ENCODE measurements at regions not wholly inside any gene's neighbourhood (a gene's known extent, or its start where the extent isn't known, plus 50 kb on each side); places are given as distances from the start of the nearest gene placed in this dataset.

DNA sequence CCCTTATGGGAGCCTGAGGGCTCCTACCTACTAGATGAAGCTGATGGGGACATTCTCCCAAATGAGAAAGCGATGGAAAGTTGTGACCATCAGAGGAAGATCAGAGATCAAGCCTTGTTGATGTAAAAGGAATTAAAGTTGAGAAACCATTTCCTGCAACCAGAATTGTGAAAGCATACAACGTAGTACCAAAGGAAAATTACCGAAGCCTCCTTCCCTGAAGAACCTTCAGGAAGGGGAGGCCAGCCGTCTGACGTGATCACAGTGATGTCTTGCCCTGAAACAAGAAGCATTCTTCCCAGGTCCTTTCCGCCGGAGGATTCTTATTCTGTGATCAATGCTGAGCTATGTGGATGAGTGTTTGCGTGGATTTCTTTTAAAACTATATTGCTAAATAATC lies 211.6 kb upstream of the TNP1 start:
- peaks cover 12% of the 10 kb centered on the region for H3K4me1 Mint-ChIP-seq (ENCODE audit: low read depth, unreplicated experiment)
- H3K9me3 Mint-ChIP-seq (ENCODE audit: unreplicated experiment): peaks cover 4% of the 10 kb centered on the region
- TF ChIP-seq CTCF (IDR thresholded peaks at IDR 0.05; ENCODE audit: partially characterized antibody, unreplicated experiment): no peak
- no peak for DNase-seq
- no peaks in the 10 kb centered on the region for H3K27me3 Mint-ChIP-seq (ENCODE audit: unreplicated experiment)
- no peak overlapping the region for H3K4me3 Mint-ChIP-seq (ENCODE audit: unreplicated experiment)
- no peak overlapping the region for H3K27ac Mint-ChIP-seq (ENCODE audit: unreplicated experiment)
- H3K36me3 Mint-ChIP-seq (ENCODE audit: unreplicated experiment): no peaks in the 10 kb centered on the region

DNA sequence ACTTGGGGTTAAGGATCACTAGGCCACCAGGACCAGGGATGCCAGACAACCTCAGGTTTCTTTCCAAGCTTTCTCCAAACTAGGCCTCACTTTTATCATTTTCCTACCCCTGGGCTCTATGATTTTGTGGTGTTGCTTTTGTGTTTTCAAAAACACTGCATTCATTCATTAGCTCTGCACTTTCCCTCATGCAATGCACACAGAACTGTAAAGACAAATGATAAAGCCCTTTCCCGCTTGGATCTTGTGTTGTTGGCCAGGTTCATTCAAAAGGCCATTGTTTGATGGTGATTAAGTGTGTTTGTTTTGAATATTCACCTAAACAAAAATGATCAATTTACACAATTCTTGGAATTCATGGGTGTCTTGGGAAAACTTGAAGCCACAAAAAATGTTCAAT lies 210.7 kb upstream of the TNP1 start:
- no peaks in the 10 kb centered on the region for H3K27me3 Mint-ChIP-seq (ENCODE audit: unreplicated experiment)
- TF ChIP-seq CTCF (IDR thresholded peaks at IDR 0.05; ENCODE audit: partially characterized antibody, unreplicated experiment): no peak
- peaks cover 7% of the 10 kb centered on the region for H3K4me1 Mint-ChIP-seq (ENCODE audit: low read depth, unreplicated experiment)
- H3K4me3 Mint-ChIP-seq (ENCODE audit: unreplicated experiment): no peak overlapping the region
- no peak overlapping the region for H3K27ac Mint-ChIP-seq (ENCODE audit: unreplicated experiment)
- no peaks in the 10 kb centered on the region for H3K36me3 Mint-ChIP-seq (ENCODE audit: unreplicated experiment)
- peaks cover 3% of the 10 kb centered on the region for H3K9me3 Mint-ChIP-seq (ENCODE audit: unreplicated experiment)
- no peak for DNase-seq

DNA sequence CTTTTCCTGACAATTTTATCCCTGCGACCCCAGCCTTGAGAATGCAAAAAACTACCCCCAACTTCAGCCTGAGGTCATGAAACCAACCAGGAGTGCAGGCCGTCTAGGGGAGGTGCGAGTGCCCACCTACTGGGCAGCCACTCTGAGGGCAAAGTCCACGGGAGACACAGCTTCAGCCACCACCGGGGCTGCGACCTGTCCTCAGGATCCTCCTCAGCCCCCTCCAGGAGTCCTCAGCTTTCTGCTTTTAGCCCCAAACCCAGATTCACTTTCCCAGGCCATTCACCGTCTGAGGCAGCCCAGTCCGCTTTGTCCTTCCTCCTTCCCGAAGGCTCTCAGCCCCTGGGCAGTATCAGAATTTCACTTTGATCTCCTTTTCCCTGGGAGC lies 210.2 kb upstream of the TNP1 start:
- H3K27ac Mint-ChIP-seq (ENCODE audit: unreplicated experiment): no peak overlapping the region
- TF ChIP-seq CTCF (IDR thresholded peaks at IDR 0.05; ENCODE audit: partially characterized antibody, unreplicated experiment): no peak
- no peaks in the 10 kb centered on the region for H3K27me3 Mint-ChIP-seq (ENCODE audit: unreplicated experiment)
- no peak overlapping the region for H3K4me3 Mint-ChIP-seq (ENCODE audit: unreplicated experiment)
- H3K36me3 Mint-ChIP-seq (ENCODE audit: unreplicated experiment): no peaks in the 10 kb centered on the region
- H3K4me1 Mint-ChIP-seq (ENCODE audit: low read depth, unreplicated experiment): peaks cover 1% of the 10 kb centered on the region
- DNase-seq: no peak
- peaks cover 3% of the 10 kb centered on the region for H3K9me3 Mint-ChIP-seq (ENCODE audit: unreplicated experiment)

DNA sequence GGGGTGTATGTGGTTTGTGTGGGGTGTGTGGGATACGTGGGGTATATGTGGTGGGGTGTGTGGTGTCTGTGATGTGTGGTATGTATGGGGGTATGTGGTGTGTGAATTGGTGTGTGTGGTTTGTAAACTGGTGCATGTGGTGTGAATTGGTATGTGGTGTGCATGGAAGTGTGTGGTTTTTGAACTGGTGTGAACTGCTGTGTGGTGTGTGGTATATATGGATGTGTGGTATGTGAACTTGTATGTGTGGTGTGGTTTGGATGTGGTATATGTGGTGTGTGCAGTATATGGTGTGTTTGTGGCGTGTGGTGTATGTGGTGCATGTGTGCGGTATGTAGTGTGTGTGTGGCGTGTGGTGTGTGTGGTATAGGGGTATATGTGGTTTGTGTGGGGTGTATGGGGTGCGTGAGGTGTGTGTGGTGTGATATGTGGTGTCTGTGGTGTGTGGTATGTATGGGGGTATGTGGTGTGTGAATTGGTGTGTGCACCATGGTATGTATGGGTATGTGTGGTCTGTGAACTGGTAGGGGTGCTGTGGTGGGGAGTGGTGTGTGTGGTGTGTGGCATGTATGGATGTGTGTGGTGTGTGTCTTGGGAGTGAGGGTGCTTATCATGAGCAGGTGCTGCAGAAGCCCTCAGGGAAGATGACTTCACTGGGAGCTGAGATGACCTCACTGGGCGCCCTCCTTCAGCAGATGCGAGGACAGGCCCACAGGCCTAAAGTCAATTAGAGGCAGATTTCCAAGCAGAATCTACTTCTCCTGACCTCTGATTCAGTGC lies 209.6 kb upstream of the TNP1 start:
- DNase-seq: no peak
- no peaks in the 10 kb centered on the region for H3K36me3 Mint-ChIP-seq (ENCODE audit: unreplicated experiment)

More for the DNA sequence above, 209.6 kb upstream of the TNP1 start:
- no peak for TF ChIP-seq CTCF (IDR thresholded peaks at IDR 0.05; ENCODE audit: partially characterized antibody, unreplicated experiment)
- H3K27me3 Mint-ChIP-seq (ENCODE audit: unreplicated experiment): no peaks in the 10 kb centered on the region
- no peak overlapping the region for H3K27ac Mint-ChIP-seq (ENCODE audit: unreplicated experiment)
- peaks cover 3% of the 10 kb centered on the region for H3K4me1 Mint-ChIP-seq (ENCODE audit: low read depth, unreplicated experiment)
- no peak overlapping the region for H3K4me3 Mint-ChIP-seq (ENCODE audit: unreplicated experiment)
- H3K9me3 Mint-ChIP-seq (ENCODE audit: unreplicated experiment): peaks cover 3% of the 10 kb centered on the region

All from glutamatergic neuron (in vitro differentiated cells).